Breast epithelium (tissue), 4 donors: ENCODE measurements at regions not wholly inside any gene's neighbourhood (a gene's known extent, or its start where the extent isn't known, plus 50 kb on each side); places are given as distances from the start of the nearest gene placed in this dataset.

Source experiments
- DNase-seq, 2 donors: peaks; one replicate each; pipeline ENCODE4 v3.0.0-alpha.2; 2019; ENCODE audit warnings: low spot score in 2 of 2
- H3K27ac ChIP-seq, 2 donors: fragments of 200-600 bp; sonication (generic) in 1 of 2; one replicate each; pipeline ENCODE4 v1.5.1; 2016 to 2019; ENCODE audit warnings: mild to moderate bottlenecking in 1 of 2
- H3K27me3 ChIP-seq, 2 donors: fragments of 200-600 bp; sonication (generic) in 1 of 2; one replicate each; pipeline versions ENCODE4 v1.5.1 to v1.6.0; 2017 to 2019; ENCODE audit warnings: control low read depth in 1 of 2, mild to moderate bottlenecking in 1 of 2
- H3K36me3 ChIP-seq: fragments of 200-600 bp; one replicate; pipeline ENCODE4 v1.5.1; 2019
- H3K4me1 ChIP-seq, 2 donors: fragments of 200-600 bp; sonication (generic); one replicate each; pipeline ENCODE4 v1.5.1; 2016 to 2019; ENCODE audit warnings: control low read depth in 1 of 2
- H3K4me3 ChIP-seq, 3 donors: fragments of 200-600 bp; sonication (generic); 1 replicate in 2 of 3; 2 replicates in 1 of 3; pipeline ENCODE4 v1.5.1; 2016 to 2019; ENCODE audit warnings: mild to moderate bottlenecking in 3 of 3, moderate library complexity in 2 of 3
- H3K9me3 ChIP-seq, 2 donors: fragments of 200-600 bp; sonication (generic) in 1 of 2; one replicate each; pipeline ENCODE4 v1.5.1; 2016 to 2019; ENCODE audit warnings: control low read depth in 1 of 2
- POLR2A ChIP-seq: fragments of 450-650 bp; IDR thresholded peaks from one replicate; pipeline ENCODE4 v1.6.1; 2016; ENCODE audit warnings: antibody characterized with exemption, mild to moderate bottlenecking, moderate library complexity
- POLR2AphosphoS5 ChIP-seq, 3 donors: sonication (generic); formaldehyde crosslinking; IDR thresholded peaks; one replicate each; pipeline ENCODE4 v1.6.1; 2017; ENCODE audit warnings: antibody characterized with exemption in 3 of 3
- intact Hi-C: fragments of 100-400 bp; cut with DNase I; formaldehyde crosslinking; loops from one replicate; pipeline ENCODE4 v1.15.1; 2023; ENCODE audit warnings: low total_unique reads
- TF ChIP-seq, protein P1 (sequence below), 3 donors: fragments of 450-650 bp; IDR thresholded peaks; one replicate each; pipeline ENCODE4 v1.5.1; 2016 to 2017; ENCODE audit warnings: antibody characterized with exemption in 3 of 3, mild to moderate bottlenecking in 3 of 3, moderate library complexity in 3 of 3

DNA sequence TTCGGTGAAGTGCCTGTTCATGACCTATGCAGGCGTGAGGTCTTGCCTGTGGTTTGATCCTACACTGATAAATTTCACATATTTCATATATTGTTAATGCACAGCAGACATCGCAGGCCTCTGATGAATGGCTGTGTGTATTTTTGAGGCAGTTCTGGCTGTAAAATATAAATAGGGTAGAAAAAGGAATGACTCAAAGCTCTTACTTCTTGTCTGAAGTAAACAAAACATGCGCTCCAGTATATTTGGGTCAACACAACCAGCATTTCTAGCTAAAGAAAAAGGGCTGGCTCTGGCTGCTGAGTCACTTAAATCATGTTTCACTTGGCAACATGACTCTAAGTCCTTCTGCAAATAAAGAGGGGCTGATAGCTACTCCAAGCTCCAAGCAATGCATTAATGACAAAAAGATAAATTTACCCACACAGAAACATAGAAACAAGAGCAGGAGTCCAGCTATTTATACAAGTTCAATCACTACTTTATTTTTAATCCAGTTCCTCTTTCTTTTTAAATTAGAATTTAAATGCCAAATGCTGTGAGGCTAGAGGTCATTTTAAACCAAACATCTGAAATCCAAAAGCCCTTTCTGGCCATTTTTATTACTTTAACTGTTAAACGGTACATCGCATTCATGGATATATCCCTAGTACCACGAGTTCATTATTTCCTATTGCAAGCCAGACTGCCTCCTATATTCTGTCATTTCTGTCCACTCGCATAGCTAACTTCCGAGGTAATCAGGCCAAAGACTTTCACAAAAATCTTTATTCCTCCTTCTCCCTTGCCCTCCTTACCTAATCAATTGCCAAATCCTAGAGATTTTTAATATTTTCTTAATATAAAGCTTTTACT, 54.3 kb upstream of the TMCC3 start:
- Histone ChIP-seq H3K9me3 (no peaks in the 10 kb centered on the region), H3K27ac (no peak overlapping the region), H3K27me3 (no peaks in the 10 kb centered on the region), H3K4me3 (no peak overlapping the region), H3K4me1 (no peaks in the 10 kb centered on the region), H3K36me3 (no peaks in the 10 kb centered on the region)
- intact Hi-C loops: no loop called here
- DNase-seq: no peak
- TF ChIP-seq POLR2AphosphoS5 (IDR thresholded peaks at IDR 0.05) (no peak), POLR2A (no peak)
- TF ChIP-seq, protein P1, sequence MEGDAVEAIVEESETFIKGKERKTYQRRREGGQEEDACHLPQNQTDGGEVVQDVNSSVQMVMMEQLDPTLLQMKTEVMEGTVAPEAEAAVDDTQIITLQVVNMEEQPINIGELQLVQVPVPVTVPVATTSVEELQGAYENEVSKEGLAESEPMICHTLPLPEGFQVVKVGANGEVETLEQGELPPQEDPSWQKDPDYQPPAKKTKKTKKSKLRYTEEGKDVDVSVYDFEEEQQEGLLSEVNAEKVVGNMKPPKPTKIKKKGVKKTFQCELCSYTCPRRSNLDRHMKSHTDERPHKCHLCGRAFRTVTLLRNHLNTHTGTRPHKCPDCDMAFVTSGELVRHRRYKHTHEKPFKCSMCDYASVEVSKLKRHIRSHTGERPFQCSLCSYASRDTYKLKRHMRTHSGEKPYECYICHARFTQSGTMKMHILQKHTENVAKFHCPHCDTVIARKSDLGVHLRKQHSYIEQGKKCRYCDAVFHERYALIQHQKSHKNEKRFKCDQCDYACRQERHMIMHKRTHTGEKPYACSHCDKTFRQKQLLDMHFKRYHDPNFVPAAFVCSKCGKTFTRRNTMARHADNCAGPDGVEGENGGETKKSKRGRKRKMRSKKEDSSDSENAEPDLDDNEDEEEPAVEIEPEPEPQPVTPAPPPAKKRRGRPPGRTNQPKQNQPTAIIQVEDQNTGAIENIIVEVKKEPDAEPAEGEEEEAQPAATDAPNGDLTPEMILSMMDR (IDR thresholded peaks at IDR 0.05): no peak

DNA sequence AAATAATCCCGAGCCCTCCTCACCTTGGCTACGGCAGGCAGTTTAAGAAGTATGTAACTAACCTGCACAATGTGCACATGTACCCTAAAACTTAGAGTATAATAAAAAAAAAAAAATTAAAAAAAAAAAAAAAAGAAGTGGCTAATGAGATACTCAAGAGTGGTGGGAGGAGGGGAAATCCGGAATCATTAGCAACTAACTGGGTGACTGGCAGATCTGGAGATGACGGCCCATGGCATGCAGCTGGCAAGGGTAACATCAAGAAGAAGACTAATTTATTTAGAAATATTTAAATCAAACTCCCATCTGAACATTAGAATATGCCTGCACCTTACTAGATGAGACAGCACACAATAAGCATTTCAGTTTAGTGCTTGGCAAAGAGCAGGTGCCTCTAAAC, 52.3 kb upstream of the TMCC3 start:
- no peak for DNase-seq
- Histone ChIP-seq H3K36me3 (no peaks in the 10 kb centered on the region), H3K27me3 (no peaks in the 10 kb centered on the region), H3K4me3 (no peak overlapping the region), H3K9me3 (no peaks in the 10 kb centered on the region), H3K4me1 (no peaks in the 10 kb centered on the region), H3K27ac (no peak overlapping the region)
- TF ChIP-seq POLR2AphosphoS5 (IDR thresholded peaks at IDR 0.05) (no peak), POLR2A (no peak)
- TF ChIP-seq, protein P1 (IDR thresholded peaks at IDR 0.05): no peak
- intact Hi-C loops: no loop called here

- Histone ChIP-seq H3K4me1 (no peaks in the 10 kb centered on the region), H3K9me3 (no peaks in the 10 kb centered on the region), H3K27ac (no peak overlapping the region), H3K4me3 (no peak overlapping the region), H3K27me3 (no peaks in the 10 kb centered on the region), H3K36me3 (no peaks in the 10 kb centered on the region)
- no peak for DNase-seq
- TF ChIP-seq POLR2A: no peak
- TF ChIP-seq, protein P1 (IDR thresholded peaks at IDR 0.05): no peak
- TF ChIP-seq POLR2AphosphoS5 (IDR thresholded peaks at IDR 0.05): no peak
- intact Hi-C loops: no loop called here
These were observed 51.4 kb upstream of the TMCC3 start for GRCh38 chr12:94701711-94702110.

- no peak for TF ChIP-seq POLR2A
- Histone ChIP-seq H3K27ac (no peak overlapping the region), H3K4me1 (no peaks in the 10 kb centered on the region), H3K36me3 (no peaks in the 10 kb centered on the region), H3K27me3 (no peaks in the 10 kb centered on the region), H3K4me3 (no peak overlapping the region), H3K9me3 (no peaks in the 10 kb centered on the region)
- DNase-seq: no peak
- intact Hi-C loops: no loop called here
These were observed 50.3 kb upstream of the TMCC3 start for GRCh38 chr12:94700662-94701061.
